ENCODE measurements at regions not wholly inside any gene's neighbourhood (a gene's known extent, or its start where the extent isn't known, plus 50 kb on each side); places are given as distances from the start of the nearest gene placed in this dataset.
A peak's percentile ranks its signal among the peaks of the same experiment; 100 is the strongest.

DNA sequence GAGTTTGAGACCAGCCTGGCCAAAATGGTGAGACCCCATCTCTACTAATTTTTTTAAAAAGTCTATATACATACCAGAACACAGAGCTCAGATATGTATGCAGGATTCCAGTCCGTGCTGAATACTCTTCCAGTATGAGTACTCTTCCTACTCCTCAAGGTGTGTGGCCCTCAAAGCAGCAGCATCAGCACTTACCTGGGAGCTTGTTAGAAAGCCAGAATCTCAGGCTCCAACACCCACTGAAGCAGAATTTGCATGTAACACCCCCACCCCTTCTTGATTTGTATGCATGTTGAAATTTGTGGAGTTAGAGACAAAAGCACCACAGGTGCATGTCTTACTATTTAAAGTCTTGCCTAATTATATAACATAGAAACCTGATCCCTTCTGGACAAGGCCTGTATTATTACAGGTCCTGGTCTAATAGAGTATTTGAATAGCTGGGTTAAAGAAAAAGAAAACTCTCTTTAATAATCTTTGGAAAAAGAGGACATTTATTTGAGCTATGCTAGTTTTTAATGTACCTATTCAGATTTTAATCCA lies 50.3 kb upstream of the NFE2L2 start:
- DNase-seq (ENCODE audit: low read depth) = no peak

DNA sequence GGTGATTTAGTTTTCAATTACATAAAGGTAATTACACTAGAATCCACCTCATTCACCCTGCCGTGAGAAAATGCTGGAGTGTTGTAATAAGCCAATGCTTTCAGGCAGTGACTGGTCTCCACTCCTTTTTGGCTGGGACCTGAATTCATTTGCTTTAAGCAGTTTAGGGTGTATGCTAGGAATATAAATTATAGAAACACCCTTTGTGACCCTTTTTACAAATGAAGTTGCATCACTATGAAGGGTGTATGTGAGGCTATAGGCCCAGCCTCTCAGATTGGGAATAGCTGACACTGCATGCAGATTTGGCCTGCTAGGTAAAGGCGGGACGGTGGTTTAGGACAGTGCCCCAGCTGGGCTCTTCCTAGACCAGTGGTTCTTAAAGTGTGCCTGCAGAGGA lies 50.8 kb upstream of the NFE2L2 start:
- DNase-seq (ENCODE audit: low read depth) = no peak

DNA sequence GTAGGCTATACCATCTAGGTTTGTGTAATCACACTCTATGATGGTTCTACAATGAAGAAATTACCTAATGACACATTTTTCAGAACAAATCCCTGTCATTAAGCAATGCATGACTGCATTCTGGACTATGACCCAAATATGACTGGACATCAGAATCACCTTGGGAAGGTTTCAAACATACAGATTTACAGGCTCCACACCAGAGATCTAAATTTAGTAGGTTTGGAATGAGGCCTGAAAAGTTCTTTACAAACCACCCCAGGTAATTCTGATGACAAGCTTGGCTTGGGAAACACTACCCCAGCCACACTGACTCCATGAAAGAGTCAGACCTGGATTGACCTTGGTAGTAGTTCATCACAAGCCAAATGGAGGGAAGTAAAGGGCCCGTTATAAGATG lies 52.2 kb upstream of the NFE2L2 start:
- DNase-seq (ENCODE audit: low read depth) = no peak

DNA sequence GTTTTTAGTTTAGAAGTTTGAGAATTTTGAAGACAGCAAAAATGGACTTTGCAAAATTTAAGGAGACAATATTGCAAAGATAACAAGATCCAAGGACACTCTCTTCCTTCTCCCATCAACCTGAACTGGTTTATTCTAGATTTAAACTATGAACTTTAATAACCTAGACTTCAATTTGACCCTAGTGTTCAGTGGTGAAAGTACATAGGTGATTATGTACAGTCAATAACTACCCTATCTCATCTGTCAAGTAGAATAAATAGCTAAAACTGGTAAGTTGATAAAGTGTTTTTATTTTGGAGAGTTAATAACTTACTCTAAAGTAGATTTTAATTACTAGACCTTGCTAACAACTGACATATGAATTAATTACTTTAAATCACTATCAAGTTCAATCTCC lies 52.9 kb upstream of the NFE2L2 start:
- no peak for DNase-seq (ENCODE audit: low read depth)

DNA sequence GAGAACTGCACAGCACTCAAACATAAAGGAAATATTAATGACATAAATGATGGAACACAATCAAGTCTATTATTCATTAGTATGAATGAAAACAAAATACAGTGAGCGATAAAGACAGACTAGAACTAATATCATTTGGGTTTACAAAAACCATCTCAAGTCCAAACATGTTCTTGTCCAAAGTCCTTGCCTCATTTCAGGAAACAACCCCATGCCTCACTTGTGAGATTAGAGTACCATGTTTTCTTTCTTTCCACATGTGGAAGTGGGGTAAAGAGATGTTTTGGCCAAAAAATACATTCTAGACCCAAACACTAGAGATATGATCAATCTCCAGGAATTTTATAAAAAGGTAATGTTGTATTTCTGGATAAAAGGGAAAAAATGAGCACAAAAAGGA lies 53.3 kb upstream of the NFE2L2 start:
- no peak for DNase-seq (ENCODE audit: low read depth)

DNA sequence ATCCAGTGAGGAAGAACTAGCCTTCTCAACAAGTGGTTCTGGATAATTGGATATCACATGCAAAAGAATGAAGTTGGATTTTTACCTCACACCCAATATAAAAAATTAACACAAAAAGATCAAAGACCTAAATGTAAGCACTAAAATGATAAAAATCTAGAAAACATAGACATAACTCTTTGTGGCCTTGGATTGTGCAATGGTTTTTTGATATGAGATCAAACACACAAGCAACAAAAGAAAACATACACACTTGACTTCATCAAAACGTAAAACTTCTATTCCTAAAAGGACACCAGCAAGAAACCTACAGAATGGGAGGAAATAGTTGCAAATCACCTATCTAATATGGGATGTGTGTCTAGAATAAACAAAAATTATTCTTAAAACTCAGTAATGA lies 54.1 kb upstream of the NFE2L2 start:
- DNase-seq (ENCODE audit: low read depth) = no peak

DNA sequence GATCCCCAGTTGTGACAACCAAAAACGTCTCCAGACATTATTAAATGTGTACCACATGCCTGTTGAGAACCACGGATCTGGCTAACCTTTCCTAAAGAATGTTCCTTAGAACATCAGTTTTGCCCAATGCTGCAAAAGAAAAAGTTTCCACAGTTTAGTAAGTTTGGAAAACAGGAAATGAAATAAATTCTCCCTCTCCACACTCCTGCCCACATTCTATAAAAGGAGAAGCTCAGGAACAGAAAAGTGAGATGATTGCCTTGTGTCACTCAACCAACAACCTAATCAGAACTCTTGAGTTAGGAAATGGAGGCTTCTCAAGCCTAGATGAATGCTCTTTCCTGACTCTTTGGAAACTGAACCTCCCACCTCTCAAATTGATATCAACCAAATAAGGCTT lies 56.1 kb upstream of the NFE2L2 start:
- DNase-seq (ENCODE audit: low read depth) = no peak

DNA sequence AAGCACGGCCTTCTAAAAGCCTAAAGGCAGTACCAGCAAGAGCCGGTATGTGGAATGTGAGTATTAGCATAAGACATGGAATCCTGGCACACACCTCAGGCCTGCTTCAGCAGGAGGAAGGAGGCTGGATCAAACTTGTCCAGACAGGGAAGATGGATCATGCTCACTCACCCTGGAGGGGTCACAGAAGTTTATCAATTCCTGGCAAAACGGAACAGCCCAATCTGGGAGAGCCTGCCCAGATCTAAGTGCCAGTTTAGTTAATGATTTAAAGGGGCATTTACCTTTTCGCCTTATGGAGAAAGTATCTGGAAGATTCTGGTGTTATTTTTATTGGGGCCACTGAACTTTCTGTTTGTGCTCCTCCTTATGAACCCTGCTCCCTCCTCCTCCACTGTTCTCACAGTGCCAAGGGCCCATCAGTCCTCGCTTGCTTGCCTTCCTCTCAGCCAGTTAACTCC lies 58.3 kb upstream of the NFE2L2 start:
- no peak for DNase-seq (ENCODE audit: low read depth)

DNA sequence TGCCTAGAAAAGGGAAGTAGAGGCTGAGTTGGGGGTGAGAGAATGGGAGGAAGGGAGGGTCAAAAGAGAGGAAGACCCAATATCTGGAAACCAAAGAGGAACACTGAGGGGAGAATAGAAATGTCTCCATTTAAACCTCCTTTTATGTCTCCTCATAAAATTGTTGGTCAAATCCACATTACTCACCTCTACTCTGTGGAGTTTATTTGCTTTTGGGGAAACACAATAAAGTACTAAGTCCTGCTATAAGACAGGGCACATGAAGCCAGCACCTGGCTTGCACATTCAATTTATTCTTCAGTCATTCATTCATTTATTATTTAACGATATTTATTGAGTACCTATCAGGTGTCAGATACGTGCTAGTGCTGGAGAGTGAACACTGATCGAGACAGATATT lies 60.3 kb upstream of the NFE2L2 start:
- DNase-seq (ENCODE audit: low read depth) = no peak

DNA sequence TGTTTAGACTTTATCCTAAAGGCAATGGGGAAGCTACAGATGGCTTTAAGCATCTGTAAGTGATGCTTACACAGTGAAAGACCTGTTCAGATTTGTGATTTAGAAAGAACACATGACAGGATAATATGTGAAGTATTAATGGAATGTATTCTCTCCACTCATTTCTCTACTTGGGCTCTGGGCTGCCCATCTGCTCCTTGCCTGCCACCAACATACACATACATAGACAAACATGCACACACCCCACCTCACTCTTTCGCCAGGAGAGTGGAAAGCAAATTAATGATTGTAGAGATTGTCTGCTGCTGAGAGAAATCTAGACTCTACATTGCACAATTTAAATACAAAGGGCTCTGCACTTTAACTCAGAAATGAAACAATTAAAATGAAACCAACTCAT lies 61.0 kb upstream of the NFE2L2 start:
- DNase-seq (ENCODE audit: low read depth) = no peak

DNA sequence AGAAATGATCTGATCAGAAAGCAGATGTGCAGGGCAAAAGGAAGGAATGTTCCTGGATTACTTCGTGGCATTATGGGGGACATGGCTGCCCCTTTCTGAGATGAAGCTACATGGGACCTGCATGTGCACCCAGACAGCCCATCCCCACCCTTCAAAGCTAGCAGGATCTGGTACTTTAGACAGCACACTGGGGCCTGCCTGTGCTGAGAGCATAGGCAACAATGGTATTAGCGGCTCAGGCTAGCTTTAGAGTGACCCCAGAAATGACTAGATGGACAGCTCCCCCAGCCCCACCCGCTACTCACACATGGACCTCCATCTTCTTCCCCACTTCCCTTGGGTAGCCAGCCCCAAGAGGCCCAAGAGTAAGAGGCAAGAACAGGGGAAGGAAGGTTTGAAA lies 61.5 kb upstream of the NFE2L2 start:
- DNase-seq (ENCODE audit: low read depth) = no peak

DNA sequence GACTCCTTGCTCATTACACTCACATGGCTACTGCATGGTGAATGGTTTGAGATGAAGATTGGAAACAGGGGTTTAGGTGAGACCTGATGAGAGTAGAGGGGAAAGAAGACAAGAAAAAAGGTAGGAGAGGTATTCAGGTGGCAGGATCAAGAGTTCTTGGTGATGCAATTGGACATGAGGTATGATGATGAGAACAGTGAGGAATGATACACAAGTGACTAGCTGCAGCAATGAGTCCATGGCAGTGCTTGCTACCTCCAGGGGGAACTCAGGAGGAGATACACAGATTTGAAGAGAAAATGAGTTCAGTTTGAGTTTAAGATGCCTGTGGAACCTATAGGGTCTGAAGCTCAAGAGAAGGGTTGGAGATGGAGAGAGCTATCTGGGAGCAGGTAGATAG lies 62.1 kb upstream of the NFE2L2 start:
- no peak for DNase-seq (ENCODE audit: low read depth)

DNA sequence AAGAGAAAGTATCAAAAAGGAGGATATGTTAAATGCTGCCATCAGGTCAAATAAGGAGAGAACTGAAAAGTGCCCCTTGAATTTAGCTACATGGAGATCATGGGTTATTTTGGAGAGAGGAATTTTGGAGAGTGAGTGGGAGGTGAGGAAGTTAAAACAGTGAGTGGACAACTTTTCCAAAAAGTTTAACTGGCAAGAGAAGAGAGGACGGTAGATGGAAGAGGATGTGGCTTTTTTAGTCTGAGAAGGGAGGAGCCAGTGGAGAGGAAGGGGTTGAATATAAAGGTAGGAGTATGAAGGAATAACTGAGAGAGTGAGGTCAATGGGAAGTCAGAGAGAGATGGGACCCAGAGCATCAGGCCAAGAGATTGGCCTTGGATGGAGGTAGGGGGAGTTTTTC lies 62.5 kb upstream of the NFE2L2 start:
- no peak for DNase-seq (ENCODE audit: low read depth)

DNA sequence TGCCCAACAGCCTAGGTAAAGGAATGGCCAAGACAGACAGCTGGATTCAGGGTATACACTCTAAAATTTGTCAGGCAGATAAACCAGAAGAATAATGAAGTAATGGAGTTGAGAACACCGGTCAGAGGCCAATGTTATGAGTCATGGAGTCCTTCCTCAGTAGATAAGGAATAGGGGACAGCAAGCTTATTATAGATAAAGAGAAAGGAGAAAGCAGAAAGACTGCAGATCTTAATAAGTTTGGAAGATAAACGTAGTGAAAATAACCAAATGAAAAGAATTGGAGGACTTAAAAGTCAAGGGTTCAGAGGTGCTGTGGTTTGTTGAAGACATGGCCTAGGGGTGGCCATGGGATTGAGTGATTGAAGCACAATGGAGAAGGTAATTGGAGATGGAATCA lies 63.5 kb upstream of the NFE2L2 start:
- DNase-seq (ENCODE audit: low read depth) = peak; percentile 28

DNA sequence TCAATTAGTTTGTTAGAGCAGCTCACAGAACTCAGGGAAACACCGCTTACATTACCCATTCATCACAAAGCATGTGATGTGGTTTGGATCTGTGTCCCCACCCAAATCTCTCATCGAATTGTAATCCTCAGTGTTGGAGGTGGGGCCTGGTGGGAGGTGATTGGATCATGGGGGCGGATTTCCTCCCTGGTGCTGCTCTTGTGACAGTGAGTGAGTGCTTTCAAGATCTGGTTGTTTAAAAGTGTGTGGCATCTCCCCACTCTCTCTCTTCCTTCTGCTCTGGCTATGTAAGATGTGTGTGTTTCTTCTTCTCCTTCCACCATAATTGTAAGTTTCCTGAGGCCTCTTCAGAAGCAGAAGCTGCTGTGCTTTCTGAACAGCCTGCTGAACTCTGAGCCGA lies 63.5 kb upstream of the AGPS start:
- DNase-seq (ENCODE audit: low read depth) = no peak

DNA sequence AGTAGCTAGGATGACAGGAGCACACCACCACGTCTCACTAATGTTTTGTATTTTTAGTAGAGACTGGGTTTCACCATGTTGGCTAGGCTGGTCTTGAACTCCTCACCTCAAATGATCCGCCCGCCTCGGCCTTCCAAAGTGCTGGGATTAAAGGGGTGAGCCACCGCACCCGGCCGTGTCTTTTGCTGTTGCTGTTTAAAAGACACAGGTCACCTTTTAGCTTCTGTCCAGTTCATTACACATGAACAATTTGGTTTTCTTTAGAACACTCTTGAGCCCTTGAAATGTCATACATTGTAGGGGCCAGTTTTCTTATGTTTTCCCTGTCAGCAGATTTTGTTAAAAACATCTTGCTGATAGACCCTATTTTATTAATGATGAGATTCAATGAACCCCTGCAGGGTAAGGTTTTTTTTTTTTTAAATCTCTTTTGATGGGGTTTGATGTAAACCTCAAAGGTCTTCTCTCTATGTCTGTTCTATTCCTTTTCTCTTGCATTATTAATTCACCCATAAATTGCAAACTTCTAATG lies 61.0 kb upstream of the AGPS start:
- no peak for DNase-seq (ENCODE audit: low read depth)

DNA sequence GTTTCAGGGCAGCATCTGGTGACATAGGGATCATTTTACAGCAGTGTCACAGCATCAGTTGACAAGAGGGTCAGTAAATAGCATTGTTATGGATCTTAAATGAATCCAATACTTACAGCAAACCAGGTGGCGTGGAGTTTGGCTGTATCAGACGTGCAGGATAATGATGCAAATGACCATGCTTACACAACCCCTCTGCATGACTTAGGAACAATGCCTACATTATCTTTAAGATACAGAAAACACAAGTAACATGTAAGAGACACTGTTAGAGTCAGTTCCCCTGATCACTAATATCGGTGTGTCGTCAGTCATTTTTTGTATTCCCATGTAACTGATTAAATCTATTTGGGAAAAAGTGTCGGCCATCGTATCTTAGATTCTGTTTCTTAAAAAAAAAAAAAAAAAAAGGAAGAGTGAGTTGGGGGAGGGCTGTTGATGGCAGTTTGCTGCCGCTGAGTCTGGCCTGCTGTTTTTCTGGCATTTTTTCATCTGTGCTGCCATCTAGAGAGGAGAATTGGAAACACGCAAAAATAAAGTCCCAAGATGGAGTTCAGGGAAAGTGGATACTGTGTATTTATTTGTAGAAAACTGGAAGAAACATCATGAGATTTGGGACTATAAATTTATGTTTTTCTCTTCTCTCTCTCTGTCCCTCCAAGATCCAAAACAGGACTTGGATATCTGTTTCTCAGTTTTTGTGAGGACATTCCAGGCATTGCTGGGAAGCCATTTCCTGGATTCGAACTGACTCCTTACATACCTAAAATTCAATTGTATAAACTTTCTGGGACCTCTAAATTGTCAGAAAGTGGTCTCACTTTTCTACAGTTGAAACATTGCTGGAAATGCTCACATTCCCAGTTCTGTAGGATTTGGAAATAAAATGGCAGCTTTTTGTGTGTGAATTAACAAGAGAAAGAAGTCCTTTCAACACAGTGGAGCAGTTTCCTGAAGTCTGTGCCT lies 60.3 kb upstream of the AGPS start:
- DNase-seq (ENCODE audit: low read depth) = peak; percentile 73

DNA sequence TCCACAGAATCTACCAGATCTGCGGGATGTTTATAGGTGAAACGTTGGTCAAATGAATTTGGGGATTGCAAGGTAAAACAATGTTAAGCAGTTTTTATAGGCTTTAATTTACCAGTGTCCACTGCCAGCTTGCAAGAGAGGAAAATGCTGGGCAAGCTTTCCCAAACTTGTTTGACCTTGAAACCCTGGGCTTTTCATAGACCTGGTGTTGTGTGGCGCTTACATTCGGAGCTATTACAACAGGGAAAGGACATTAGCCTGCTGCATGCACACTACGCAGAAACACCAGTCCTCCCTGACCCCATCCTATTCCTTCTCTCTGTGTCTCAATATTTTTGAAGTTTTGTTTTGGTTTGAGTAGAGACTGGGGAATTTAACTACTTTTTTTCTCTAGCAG lies 59.6 kb upstream of the AGPS start:
- no peak for DNase-seq (ENCODE audit: low read depth)

DNA sequence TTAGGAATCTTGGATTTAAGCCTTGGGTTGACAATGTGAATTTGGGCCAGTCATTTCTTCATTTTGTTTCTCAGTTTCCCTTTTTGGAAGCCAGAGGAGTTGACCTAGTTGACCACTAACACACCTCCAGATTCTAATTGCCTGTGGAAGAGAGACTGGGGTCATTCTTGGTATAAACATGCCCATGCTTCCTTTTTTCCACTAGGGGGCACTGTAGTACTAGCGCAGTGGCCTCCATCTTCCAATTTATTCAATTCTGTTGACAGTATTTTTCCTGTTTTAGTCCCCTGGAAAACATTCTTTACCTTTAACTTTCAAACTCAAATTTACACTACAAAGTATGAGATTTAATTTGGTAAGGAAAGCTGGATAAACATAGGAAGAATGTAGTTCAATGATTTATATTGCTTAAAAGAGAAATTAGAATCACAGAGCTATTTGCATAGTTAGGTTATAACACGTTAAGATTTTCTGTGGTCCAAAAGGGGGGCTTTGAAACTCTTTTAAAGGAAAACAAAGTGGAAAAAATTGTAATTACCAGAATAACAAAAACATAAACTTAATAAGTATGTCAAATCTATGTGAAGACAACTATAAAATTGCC lies 57.5 kb upstream of the AGPS start:
- peak; percentile 53 for DNase-seq (ENCODE audit: low read depth)

DNA sequence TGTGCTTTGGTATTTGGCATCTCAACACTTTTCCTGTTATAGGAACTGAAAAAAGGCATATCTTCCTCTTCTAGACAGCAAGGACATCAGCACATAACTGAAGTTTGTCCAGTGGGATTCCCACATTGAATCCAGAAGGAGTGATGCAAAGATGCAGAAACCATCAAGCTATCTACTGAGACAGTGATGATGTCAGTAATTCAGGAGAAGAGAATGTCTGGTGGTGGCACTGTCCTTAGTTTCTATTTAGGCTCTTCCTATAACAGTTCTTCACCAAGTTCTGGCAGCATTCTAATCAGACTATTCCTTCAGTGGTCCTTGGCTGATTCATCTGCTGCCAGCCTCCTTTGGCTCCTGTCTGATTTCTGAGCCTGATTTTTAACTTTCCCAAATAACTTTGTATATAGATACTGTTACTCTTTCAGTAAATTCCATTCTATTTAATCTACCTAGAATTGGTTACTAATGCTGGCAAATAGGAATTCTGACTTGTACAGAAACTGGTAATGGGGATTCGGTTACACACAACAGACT lies 56.6 kb upstream of the AGPS start:
- DNase-seq (ENCODE audit: low read depth) = no peak

DNA sequence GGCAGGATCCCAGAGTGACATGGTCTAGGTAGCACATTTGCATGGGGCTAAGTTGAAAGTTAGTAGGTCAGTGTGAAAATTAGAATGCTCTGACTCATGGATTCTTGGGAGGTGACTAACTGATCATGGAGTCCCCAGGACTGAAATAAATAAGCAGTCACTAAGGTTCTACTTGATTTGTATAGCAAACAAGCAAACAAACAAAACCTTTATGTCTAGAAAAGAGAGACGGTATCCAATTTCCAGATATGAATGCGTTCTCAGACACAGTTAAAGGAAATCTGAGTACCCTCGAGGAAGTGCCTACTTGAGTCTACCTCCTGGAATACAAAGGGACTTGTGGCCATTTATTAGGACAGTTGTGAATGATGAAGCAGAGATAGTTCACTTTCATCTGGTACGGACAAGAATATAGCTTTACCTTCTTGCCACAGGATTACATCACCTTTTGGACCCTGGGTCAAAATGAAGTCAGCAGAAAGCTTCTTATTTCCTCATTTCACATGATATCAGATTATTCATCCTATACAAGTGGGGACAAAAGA lies 54.3 kb upstream of the AGPS start:
- peak; percentile 79 for DNase-seq (ENCODE audit: low read depth)

DNA sequence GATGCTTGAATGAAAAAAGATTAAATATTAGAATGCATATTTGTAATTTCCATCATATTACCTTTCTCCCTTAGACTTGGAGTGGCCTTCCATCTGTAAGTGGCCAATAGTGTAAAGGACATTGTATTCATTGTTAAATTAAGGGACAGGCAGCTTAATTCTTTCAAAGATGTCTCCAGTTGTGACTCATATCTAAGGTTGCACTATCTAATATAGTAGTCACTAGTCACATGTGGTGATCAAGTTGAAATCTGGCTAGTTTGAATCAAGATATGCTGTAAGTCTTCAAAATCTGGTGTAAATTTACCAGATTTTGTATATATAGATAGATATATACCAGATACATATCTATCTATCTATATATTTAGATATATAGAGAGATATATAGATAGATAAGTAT lies 52.4 kb upstream of the AGPS start:
- peak; percentile 17 for DNase-seq (ENCODE audit: low read depth)
